Lower leg skin (tissue), 3 donors: ENCODE measurements at regions not wholly inside any gene's neighbourhood (a gene's known extent, or its start where the extent isn't known, plus 50 kb on each side); places are given as distances from the start of the nearest gene placed in this dataset.

Source experiments
- CTCF ChIP-seq, 3 donors: fragments of 450-650 bp; IDR thresholded peaks; one replicate each; pipeline ENCODE4 v1.5.1; 2016; ENCODE audit warnings: antibody characterized with exemption in 3 of 3, mild to moderate bottlenecking in 3 of 3, moderate library complexity in 2 of 3
- POLR2A ChIP-seq, 2 donors: fragments of 450-650 bp; IDR thresholded peaks; one replicate each; pipeline ENCODE4 v1.6.1; 2016 to 2017; ENCODE audit warnings: antibody characterized with exemption in 2 of 2, mild to moderate bottlenecking in 1 of 2, moderate library complexity in 1 of 2

DNA sequence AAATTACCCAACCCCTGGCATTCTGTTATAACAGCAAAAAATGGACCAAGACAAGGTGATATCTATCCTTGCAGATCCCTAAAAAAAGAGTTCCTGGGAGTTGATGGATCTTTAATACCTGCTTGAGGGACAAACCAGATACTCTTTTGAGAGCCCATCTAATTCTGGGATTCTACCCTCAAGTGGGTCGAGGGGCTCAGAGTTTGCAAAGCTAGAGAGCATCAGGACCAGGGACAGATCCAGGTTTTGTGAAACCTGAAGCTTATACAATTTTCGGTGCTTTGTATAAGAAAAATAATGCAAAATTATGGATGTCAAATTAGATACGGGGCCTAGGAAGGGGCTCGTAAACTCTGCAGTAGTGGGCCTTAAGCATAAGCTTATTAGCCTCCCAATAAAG lies 130.5 kb upstream of the CRHR1 start:
- TF ChIP-seq POLR2A (IDR thresholded peaks at IDR 0.05): no peak
- TF ChIP-seq CTCF (IDR thresholded peaks at IDR 0.05): no peak
